ENCODE measurements at regions not wholly inside any gene's neighbourhood (a gene's known extent, or its start where the extent isn't known, plus 50 kb on each side); places are given as distances from the start of the nearest gene placed in this dataset.

DNA sequence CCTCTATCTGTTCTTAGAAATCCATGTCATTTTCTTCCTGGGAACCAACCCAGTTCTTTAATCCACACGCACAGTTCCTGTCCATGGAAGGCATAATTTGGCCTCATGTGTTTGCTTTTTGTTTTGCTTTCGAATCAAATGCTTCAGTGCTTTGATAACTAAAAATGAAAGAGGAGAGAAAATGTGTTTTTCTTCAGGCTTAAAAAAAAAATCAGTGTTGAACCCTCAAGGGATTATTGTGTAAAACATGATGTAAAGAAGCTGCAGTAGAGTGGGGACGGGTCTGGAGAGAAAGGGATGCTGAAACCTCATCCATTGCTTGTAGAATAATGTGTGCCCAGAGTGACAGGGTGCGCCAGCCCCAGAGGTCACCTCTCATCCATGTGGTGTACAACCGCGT, 197.5 kb upstream of the JARID2 start:
- TF ChIP-seq SIN3A (IDR thresholded peaks at IDR 0.05; ENCODE audit: borderline replicate concordance, insufficient read depth, low read length) (no peak), POLR2AphosphoS5 (IDR thresholded peaks at IDR 0.05; ENCODE audit: low read depth, low read length) (no peak)
